ENCODE measurements at regions not wholly inside any gene's neighbourhood (a gene's known extent, or its start where the extent isn't known, plus 50 kb on each side); places are given as distances from the start of the nearest gene placed in this dataset.
"Not testable (repeated sequence)": the region's sequence is repeated elsewhere in the genome, so short reads cannot be mapped to it uniquely, and the experiment has no call there.

- no peak for ATAC-seq
- POLR2A ChIA-PET, result no interaction called here
Measured at GRCh38 chr11:38927993-38928392, 2330.0 kb upstream of the RAG2 start.

DNA sequence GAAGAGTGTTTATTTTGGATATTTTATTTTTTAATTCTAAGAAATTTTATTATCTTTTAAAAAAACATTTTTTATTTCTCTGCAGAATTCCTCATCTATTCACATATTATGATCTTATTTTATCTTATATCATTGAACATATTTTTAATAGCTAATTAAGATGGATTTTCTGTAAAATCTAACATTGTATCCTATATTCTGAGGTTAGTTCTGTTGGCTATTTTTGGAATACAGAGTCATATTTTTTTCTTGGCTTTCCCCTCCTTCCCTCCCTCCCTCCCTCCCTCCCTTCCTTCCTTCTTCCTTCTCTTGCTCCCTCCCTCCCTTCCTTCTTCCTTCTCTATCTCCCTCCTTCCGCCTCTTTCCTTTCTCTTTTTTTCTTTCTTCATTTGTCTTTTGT, 2326.6 kb upstream of the RAG2 start:
- H3K27ac ChIP-seq, result no peak overlapping the region
- FAIRE-seq, result no peak
- no peak for DNase-seq (ENCODE audit: low read depth in 1 of 2, low spot score in 1 of 2)
- 9% methylated on average over 1 of the region's 1 CpG for WGBS (ENCODE audit: missing lambda C conversion rate)
- TF ChIP-seq ATOH8 (CRISPR knock-in tag; IDR thresholded peaks at IDR 0.05; ENCODE audit: low read depth) (no peak), RAD21 (conservative IDR thresholded peaks at IDR 0.05 in 1 of 2, IDR thresholded peaks at IDR 0.05 in 1 of 2) (no peak), SMC3 (IDR thresholded peaks at IDR 0.05) (no peak), HOXB13 (CRISPR knock-in tag; IDR thresholded peaks at IDR 0.05; ENCODE audit: low read depth) (no peak), ZSCAN20 (CRISPR knock-in tag; IDR thresholded peaks at IDR 0.05) (no peak), KDM1A (IDR thresholded peaks at IDR 0.05; ENCODE audit: low read depth) (no peak), HOXB5 (CRISPR knock-in tag; IDR thresholded peaks at IDR 0.05) (no peak), NPAS2 (CRISPR knock-in tag; IDR thresholded peaks at IDR 0.05; ENCODE audit: borderline replicate concordance) (no peak), FOXS1 (CRISPR knock-in tag; IDR thresholded peaks at IDR 0.05) (no peak), MAFK (IDR thresholded peaks at IDR 0.05; ENCODE audit: partially characterized antibody) (no peak), TFCP2L1 (CRISPR knock-in tag; IDR thresholded peaks at IDR 0.05) (no peak), NR3C1 (IDR thresholded peaks at IDR 0.05) (no peak), HEYL (CRISPR knock-in tag; IDR thresholded peaks at IDR 0.05) (no peak), EHF (CRISPR knock-in tag; IDR thresholded peaks at IDR 0.05) (no peak)
- TF ChIP-seq, protein P1, sequence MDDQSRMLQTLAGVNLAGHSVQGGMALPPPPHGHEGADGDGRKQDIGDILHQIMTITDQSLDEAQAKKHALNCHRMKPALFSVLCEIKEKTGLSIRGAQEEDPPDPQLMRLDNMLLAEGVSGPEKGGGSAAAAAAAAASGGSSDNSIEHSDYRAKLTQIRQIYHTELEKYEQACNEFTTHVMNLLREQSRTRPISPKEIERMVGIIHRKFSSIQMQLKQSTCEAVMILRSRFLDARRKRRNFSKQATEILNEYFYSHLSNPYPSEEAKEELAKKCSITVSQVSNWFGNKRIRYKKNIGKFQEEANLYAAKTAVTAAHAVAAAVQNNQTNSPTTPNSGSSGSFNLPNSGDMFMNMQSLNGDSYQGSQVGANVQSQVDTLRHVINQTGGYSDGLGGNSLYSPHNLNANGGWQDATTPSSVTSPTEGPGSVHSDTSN (IDR thresholded peaks at IDR 0.05), result no peak
- no peaks in the 10 kb centered on the region for H3K4me1 ChIP-seq
- no peak for ATAC-seq
- no peak overlapping the region for H3K4me3 ChIP-seq
- POLR2A ChIA-PET, result no interaction called here
- no peak overlapping the region for H3K4me2 ChIP-seq
- CTCF ChIA-PET, result no interaction called here
- no peaks in the 10 kb centered on the region; the same call in 1 of the 3 replicates for H3K9me3 ChIP-seq

More at GRCh38 chr11:38927993-38928392, 2330.0 kb upstream of the RAG2 start:
- 6% methylated on average over 2 of the region's 2 CpGs for WGBS (ENCODE audit: missing lambda C conversion rate)
- DNase-seq (ENCODE audit: low read depth in 1 of 2, low spot score in 1 of 2) (no peak), FAIRE-seq (no peak)
- no peak overlapping the region for H3K27ac ChIP-seq
- TF ChIP-seq HOXB5 (CRISPR knock-in tag; IDR thresholded peaks at IDR 0.05), result no peak
- no peak for TF ChIP-seq NFE2L2 (conservative IDR thresholded peaks at IDR 0.05; ENCODE audit: low read length)
- no peak overlapping the region for H3K4me3 ChIP-seq
- H3K4me2 ChIP-seq, result no peak overlapping the region
- CTCF ChIA-PET, result no interaction called here
- no peaks in the 10 kb centered on the region for H3K4me1 ChIP-seq
- H3K9me3 ChIP-seq, result peaks cover 6% of the 10 kb centered on the region; the same call in 1 of the 3 replicates

DNA sequence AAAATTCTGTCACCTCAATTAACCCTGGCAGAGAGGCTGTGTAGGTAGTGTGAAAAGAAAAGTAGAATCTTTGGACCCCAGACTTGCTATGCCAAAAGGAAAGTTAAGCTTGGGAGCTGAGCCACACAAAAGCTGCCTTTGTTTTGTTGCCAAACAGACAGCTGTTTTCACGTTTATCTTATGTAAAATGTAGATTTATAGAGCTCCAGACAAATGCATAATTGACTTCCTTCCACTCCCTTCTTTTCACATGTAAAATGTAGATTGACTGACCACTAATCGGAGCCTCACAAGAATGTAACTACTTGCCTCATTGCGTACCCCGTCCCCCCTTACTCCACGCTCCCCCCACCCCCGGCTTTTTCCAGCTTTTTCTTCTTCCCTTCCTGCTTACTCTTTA, 2302.2 kb upstream of the RAG2 start:
- TF ChIP-seq CEBPB (IDR thresholded peaks at IDR 0.05) (no peak), HOXB5 (CRISPR knock-in tag; IDR thresholded peaks at IDR 0.05) (no peak), FOXS1 (CRISPR knock-in tag; IDR thresholded peaks at IDR 0.05) (no peak), HOXB13 (CRISPR knock-in tag; IDR thresholded peaks at IDR 0.05; ENCODE audit: low read depth) (no peak), MYC (IDR thresholded peaks at IDR 0.05; ENCODE audit: borderline replicate concordance, low read length) (no peak), GATA3 (IDR thresholded peaks at IDR 0.05; ENCODE audit: borderline replicate concordance) (no peak), ZSCAN20 (CRISPR knock-in tag; IDR thresholded peaks at IDR 0.05) (no peak), ZFP36 (IDR thresholded peaks at IDR 0.05; ENCODE audit: borderline replicate concordance, partially characterized antibody) (no peak), HOXA7 (CRISPR knock-in tag; IDR thresholded peaks at IDR 0.05) (no peak), FOSL2 (IDR thresholded peaks at IDR 0.05) (no peak), FOSL2 (CRISPR knock-in tag; IDR thresholded peaks at IDR 0.05) (no peak), ESRRA (IDR thresholded peaks at IDR 0.05; ENCODE audit: borderline replicate concordance, low read length) (no peak), SREBF2 (IDR thresholded peaks at IDR 0.05) (no peak), REST (IDR thresholded peaks at IDR 0.05) (no peak)
- TF ChIP-seq, protein P1 (IDR thresholded peaks at IDR 0.05), result no peak
- Histone ChIP-seq H3K27ac (no peak overlapping the region), H3K4me2 (no peak overlapping the region), H3K4me1 (no peaks in the 10 kb centered on the region), H3K4me3 (no peak overlapping the region), H3K9me3 (no peaks in the 10 kb centered on the region)
- no peak for ATAC-seq
- no peak for DNase-seq (ENCODE audit: low read depth in 1 of 2, low spot score in 1 of 2)
- 17% methylated on average over 5 of the region's 6 CpGs for WGBS (ENCODE audit: missing lambda C conversion rate)
- no peak for FAIRE-seq
- CTCF ChIA-PET, result no interaction called here
- POLR2A ChIA-PET, result no interaction called here

- DNase-seq (ENCODE audit: low read depth in 1 of 2, low spot score in 1 of 2); ATAC-seq; FAIRE-seq; H3K4me2 ChIP-seq; H3K9me3 ChIP-seq; H3K4me1 ChIP-seq; CTCF ChIA-PET; H3K4me3 ChIP-seq; H3K27ac ChIP-seq; POLR2A ChIA-PET: not testable (repeated sequence)
- WGBS (ENCODE audit: missing lambda C conversion rate), result 25% methylated on average over 6 of the region's 6 CpGs
Measured at GRCh38 chr11:38894201-38894600, 2296.2 kb upstream of the RAG2 start.
